ENCODE measurements at regions not wholly inside any gene's neighbourhood (a gene's known extent, or its start where the extent isn't known, plus 50 kb on each side); places are given as distances from the start of the nearest gene placed in this dataset.
"Not testable (repeated sequence)": the region's sequence is repeated elsewhere in the genome, so short reads cannot be mapped to it uniquely, and the experiment has no call there.

DNA sequence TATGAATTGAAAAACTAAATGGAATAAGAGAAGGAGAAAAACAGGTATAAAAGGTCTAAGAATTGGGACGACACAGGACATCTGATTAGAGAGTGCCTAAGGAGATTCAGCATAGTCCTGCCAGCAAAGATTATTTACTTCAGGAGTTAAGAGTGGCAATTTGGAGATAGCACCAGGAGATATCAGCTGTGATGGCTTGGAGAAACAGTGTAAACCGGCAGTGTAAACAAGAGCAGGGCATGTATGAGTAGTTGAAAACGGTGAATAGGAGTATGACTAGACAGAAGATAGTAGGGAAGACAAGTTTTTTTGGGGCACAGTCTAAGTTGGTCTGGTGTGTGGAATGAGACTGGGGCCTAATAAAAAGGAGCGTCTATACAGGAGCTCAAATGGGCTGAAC is 924.9 kb downstream of the QKI start:
- TF ChIP-seq, protein P1, sequence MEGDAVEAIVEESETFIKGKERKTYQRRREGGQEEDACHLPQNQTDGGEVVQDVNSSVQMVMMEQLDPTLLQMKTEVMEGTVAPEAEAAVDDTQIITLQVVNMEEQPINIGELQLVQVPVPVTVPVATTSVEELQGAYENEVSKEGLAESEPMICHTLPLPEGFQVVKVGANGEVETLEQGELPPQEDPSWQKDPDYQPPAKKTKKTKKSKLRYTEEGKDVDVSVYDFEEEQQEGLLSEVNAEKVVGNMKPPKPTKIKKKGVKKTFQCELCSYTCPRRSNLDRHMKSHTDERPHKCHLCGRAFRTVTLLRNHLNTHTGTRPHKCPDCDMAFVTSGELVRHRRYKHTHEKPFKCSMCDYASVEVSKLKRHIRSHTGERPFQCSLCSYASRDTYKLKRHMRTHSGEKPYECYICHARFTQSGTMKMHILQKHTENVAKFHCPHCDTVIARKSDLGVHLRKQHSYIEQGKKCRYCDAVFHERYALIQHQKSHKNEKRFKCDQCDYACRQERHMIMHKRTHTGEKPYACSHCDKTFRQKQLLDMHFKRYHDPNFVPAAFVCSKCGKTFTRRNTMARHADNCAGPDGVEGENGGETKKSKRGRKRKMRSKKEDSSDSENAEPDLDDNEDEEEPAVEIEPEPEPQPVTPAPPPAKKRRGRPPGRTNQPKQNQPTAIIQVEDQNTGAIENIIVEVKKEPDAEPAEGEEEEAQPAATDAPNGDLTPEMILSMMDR (IDR thresholded peaks at IDR 0.05), result not testable (repeated sequence)
- not testable (repeated sequence) for TF ChIP-seq POLR2A (IDR thresholded peaks at IDR 0.05)
